GM13977 (cell line): ENCODE measurements at regions not wholly inside any gene's neighbourhood (a gene's known extent, or its start where the extent isn't known, plus 50 kb on each side); places are given as distances from the start of the nearest gene placed in this dataset.

Source experiments
- DNase-seq: peaks from one replicate; pipeline ENCODE4 v3.0.0; 2012; ENCODE audit warnings: low spot score
- CTCF ChIP-seq: IDR thresholded peaks from 2 replicates; pipeline ENCODE4 v1.5.1; 2012; ENCODE audit warnings: mild to moderate bottlenecking, control low read depth; ENCODE audit not compliant: insufficient read depth; ENCODE audit errors: extremely low read depth, missing control alignments
- in situ Hi-C: fragments of 300-500 bp; cut with MboI; formaldehyde crosslinking; loops from one replicate; pipeline ENCODE4 v1.12.0; 2022; ENCODE audit warnings: low sequenced_read_pairs, low pct_unique_long_range_greater_than_20kb, mixed read lengths, inconsistent platforms; ENCODE audit not compliant: unreplicated experiment

- in situ Hi-C loops = no loop called here
- no peak for DNase-seq
- TF ChIP-seq CTCF = no peak
These were observed 1646.2 kb upstream of the TENM3 start for GRCh38 chr4:180596888-180597483.

- DNase-seq = no peak
- in situ Hi-C loops = no loop called here
- TF ChIP-seq CTCF = no peak
These were observed 1644.9 kb upstream of the TENM3 start for GRCh38 chr4:180598281-180598680.

- in situ Hi-C loops = no loop called here
- TF ChIP-seq CTCF = no peak
- DNase-seq = no peak
These were observed 1639.4 kb upstream of the TENM3 start for GRCh38 chr4:180603791-180604190.

GRCh38 chr4:180610324-180610723 lies 1632.9 kb upstream of the TENM3 start:
- TF ChIP-seq CTCF = no peak
- in situ Hi-C loops = no loop called here
- no peak for DNase-seq

- no peak for TF ChIP-seq CTCF
- in situ Hi-C loops = no loop called here
- no peak for DNase-seq
These were observed 1627.5 kb upstream of the TENM3 start for GRCh38 chr4:180615746-180616145.

GRCh38 chr4:180617196-180617595 lies 1626.0 kb upstream of the TENM3 start:
- no peak for TF ChIP-seq CTCF
- no peak for DNase-seq
- in situ Hi-C loops = no loop called here

GRCh38 chr4:180618396-180618795 lies 1624.8 kb upstream of the TENM3 start:
- in situ Hi-C loops = no loop called here
- no peak for TF ChIP-seq CTCF
- no peak for DNase-seq
